ENCODE measurements at regions not wholly inside any gene's neighbourhood (a gene's known extent, or its start where the extent isn't known, plus 50 kb on each side); places are given as distances from the start of the nearest gene placed in this dataset.

- no peak for DNase-seq (ENCODE audit: low spot score, unreplicated experiment)
- Mint-ChIP-seq H3K36me3 (ENCODE audit: insufficient read depth) (no peaks in the 10 kb centered on the region), H3K27me3 (peaks cover 5% of the 10 kb centered on the region), H3K4me3 (ENCODE audit: low read depth) (no peak overlapping the region), H3K27ac (no peak overlapping the region), H3K4me1 (ENCODE audit: low read depth) (peaks cover 6% of the 10 kb centered on the region), H3K9me3 (ENCODE audit: low read depth) (no peaks in the 10 kb centered on the region)
- TF ChIP-seq, protein P1, sequence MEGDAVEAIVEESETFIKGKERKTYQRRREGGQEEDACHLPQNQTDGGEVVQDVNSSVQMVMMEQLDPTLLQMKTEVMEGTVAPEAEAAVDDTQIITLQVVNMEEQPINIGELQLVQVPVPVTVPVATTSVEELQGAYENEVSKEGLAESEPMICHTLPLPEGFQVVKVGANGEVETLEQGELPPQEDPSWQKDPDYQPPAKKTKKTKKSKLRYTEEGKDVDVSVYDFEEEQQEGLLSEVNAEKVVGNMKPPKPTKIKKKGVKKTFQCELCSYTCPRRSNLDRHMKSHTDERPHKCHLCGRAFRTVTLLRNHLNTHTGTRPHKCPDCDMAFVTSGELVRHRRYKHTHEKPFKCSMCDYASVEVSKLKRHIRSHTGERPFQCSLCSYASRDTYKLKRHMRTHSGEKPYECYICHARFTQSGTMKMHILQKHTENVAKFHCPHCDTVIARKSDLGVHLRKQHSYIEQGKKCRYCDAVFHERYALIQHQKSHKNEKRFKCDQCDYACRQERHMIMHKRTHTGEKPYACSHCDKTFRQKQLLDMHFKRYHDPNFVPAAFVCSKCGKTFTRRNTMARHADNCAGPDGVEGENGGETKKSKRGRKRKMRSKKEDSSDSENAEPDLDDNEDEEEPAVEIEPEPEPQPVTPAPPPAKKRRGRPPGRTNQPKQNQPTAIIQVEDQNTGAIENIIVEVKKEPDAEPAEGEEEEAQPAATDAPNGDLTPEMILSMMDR (IDR thresholded peaks at IDR 0.05; ENCODE audit: unreplicated experiment) = no peak
These were observed 52.1 kb upstream of the MYOCD start for GRCh38 chr17:12613566-12613965.
